IPS-NIHi7 (cell line): ENCODE measurements at regions not wholly inside any gene's neighbourhood (a gene's known extent, or its start where the extent isn't known, plus 50 kb on each side); places are given as distances from the start of the nearest gene placed in this dataset.
A peak's percentile ranks its signal among the peaks of the same experiment; 100 is the strongest.

ENCODE experiments used
- DNase-seq: peaks from one replicate; pipeline ENCODE4 v3.0.0; 2012; ENCODE audit warnings: mixed read lengths; ENCODE audit errors: extremely low spot score

DNA sequence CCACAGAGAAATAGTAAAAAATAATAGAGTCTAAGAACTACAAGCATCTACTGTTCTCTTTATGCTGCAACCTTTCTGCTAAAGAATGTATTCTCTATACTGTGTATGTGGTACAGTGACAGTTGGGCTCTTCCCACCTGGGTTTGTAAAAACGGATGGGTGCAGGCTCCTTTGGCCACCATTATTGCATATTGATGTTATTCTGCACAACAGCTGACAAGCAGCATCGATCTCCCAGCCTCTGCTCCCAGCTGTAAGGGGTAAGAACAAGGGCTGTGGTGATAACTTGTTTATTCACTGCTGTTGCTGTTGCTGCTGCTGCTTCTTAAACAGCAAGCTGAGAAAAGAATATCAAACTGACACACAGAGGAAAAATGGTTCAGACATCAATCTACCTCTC is 56.1 kb downstream of the KCNRG start:
- no peak for DNase-seq

DNA sequence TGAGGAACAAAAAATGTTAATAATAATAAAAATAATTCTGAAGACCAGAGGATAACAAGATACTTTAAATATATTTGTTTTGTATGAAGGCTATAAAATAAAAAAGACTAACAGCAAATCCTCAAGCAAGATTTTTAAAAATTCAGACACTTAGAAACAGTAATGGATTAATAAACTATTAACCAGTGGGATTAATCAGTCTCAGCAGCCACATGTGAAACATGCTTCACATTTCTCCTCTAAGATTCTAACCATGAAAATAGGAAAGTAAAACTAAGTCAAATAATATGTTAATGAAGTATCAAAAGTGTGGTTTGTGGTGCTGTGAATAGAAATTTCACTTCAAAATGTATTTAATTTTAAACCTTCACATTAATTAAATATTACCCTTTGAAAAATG is 57.4 kb downstream of the KCNRG start:
- DNase-seq = no peak

DNA sequence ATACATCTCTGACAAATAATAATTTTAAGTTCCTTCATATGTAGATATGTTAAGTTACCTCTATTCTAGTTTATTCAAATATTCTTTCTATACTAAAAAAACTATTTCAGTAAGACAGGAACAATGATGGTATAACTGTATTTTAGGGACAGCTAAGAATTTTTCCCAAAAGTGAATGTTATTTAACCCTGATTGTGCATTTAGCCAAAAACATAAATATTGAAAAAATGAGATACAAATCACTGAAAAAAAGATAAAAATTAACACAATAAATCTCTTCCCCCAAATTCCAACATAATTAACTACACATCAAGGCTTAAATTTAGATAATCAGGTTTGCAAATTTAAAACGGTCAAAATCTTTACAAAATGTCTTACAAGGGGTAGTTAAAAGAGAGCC is 58.1 kb downstream of the KCNRG start:
- no peak for DNase-seq

DNA sequence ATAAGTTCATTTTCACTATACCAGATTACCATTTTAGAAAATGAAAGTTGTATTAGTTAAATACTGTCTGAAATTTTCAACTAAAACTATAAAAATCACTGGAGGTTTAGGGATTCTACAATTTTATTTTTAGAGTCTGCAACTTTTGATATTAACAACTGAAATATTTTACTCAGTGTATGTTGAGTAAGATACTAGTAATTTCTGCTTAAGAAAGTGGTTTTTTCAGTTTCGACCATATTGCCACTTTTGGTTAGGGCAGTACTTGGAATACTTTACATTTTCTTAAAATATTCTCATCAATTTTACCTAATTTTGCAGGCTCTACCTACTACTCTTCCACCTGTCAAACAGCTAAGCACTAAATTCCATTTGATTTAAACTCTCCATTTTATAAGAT is 59.6 kb downstream of the KCNRG start:
- DNase-seq = no peak

DNA sequence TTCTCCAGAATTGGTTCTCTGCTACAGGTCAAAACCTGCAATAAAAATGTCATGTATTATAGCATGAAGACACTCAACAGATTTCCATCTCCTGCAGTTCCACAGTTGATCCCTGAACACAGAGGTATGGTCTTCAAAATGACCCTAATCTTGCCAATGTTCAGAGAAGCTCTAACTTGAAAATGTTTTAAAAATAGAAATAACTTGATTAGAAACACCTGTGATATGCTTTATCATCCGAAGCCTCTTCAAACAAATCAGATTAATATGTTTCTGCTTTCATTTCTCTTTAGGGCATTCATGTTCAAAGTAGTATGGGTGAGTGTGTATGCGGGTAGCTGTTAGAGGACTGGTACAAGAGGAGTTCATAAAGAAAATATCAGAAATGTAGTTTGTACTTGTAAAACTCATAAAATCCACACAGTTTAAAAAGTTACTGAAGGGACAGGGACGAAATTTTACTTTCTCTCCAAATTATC is 60.4 kb downstream of the KCNRG start:
- no peak for DNase-seq

DNA sequence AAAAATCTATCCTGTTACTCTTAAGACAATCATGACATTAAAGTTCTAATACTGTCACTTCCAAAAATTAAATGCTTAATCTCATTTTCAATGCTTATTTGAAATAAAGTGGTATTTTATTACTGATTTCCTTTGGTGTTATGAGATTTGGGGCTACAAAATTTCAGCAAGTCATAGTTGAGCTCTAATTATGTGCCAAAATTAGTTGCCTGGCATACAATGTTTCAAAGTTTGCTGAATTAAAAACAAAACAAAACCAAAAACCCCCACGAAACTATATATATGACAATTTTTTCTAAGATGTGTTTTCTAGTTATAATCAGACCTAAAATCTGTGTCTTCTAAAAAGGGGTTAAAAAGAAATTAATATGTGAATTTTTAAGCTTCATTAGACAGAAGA is 62.2 kb downstream of the KCNRG start:
- no peak for DNase-seq

DNA sequence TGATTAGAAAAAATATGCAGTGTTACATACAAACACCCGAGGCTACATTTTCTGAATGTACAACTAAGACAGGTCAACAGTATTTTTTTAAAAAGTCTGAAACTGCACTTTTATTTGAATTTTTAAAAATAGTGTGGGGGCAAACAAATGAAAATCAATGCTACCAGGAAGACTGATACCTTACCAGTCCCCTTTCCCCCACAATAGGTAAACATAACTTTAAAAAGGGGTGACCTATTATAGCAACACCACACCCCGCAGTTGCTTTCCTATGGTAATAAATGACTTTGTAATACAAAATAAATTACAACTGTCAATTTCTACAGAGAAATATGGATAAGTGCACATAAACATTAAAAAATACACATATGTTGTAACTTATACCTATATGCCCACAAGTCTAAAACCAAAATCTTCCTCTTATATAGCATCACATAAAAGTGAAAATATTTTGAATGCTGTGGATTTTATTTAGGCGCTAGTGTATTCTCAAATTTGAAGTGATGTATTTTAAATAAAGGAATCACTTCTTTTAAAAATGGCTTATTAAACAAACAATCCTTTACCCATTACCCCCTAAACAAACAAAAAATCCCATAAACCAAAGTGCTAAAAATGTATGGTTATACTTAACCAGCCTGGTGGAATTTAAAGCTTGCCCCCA is 63.1 kb downstream of the KCNRG start:
- no peak for DNase-seq

DNA sequence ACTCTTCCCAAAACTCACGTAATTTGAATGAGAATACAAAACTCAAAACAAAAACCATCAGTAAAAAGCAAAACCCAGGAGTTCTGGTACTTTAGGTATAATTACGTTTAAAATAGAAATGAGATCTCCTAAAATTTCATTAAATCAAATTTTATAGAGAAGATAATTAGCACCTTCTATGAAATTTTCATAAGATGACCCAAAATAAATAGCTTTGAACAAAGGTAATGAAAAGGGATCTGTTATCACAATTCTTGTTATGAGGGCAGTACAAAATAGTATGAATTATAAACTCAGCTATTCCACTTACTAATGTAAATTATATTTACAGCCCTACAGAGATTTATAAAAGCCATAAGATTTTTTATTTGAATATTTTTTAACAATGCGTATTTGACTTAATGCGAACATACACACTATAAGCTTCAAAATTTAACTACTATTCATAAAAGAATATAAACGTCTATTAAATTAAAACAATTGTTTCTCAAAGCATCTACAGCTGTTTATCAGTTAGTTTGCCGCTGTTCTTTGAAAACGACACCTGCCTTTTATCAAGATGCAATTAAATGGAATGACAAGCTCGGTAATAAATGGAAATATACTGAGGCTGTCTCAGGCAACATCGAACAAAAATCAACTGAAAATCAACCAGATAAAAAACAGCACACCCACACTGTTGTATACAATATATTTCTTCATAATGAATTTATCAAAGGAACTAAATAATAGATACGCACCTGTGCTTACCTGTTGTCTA is 63.8 kb downstream of the KCNRG start:
- no peak for DNase-seq

DNA sequence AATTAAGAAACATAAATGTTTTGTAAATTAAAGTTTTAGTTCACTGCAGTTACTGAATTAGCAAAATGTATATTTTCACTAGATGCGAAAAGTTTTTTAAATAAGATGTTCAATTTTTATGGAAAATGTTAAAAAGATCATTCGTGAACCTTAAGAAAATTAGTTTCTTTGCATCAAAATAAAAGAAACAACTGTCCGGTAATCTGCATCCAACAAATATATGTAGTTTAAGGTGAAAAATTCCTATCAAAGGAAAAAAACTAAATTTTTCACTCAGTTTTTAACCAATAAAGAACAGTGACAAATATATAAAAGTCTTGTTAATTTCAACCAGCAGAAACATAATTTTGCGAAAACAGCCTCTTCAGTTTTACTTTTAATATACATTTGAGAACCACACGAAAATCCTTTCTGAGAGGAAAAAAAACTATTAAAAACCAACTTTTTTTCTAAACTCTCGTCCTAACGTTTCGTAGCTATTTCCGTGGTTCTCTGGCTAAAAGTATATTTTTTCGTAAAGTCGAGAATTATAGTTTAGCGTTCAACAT is 64.5 kb downstream of the KCNRG start:
- DNase-seq = no peak

DNA sequence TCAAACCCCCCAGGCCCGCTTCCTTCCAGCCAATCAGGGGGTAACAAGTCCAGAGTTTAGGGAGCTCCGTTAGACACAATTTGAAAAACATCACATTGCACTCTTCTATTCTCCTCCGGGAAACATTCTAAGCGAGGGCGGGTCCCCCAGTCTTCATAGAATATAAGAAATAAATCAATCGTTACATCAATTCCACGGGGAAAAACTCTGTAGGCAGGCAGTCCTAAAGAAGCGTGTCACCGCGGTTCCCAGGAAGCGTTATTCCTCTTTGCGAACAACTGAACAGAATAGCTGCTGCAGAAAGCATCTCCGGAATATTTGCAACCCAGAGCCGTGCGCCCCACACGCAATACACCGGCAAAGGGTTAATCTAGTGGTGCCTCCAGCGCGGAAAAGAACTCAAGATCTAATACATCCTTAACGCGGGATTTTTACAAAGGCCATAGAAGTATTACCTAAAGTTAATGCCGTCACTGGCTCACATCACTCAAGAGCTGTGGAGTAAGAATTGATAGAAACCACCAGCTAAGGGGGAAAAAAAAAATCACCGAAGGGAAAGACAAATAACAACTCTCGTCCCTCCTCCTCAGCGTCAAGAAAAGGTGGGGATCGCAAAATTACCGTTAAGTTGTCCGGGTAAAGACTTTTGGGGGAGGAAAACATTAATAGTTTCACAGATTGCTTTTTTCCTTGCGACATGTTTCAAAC is 65.1 kb downstream of the KCNRG start:
- DNase-seq = peak; percentile 9

DNA sequence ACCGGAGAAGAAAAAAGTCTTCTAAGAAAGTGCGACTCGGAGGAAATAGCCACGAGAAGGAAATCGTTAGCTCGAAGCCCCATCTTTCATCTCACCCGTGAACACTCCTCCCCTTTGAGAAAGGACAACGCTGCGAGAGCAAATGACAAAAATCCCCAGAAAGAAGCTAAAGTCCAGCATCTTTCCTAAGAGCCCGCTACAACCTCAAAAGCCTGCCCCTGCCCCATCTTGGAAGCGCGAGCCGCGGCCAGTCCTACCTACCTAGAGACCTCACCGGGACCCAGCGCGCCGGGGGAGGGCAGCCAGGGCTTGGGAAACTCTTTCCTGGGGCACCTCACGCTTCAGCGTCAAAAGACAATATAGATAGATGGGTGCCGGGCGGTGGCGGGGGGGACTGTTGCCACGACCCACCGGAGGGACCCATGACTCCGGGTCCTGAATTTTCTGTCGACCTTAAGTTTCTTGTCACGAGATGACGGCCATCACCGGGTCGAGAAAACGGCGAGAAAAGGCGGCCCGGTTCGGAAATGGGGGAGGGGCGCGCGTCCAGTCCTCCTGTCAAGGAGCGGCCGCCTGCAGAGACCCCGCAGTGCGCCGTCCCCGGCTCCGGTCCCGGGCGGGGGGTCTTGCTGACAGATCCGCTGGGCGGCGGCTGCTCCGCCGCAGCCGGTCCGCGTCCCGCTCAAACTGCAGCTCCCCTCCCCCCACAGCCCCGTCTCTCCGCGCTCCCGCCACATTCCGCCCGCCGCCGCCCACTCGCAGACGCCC is 65.9 kb downstream of the KCNRG start:
- DNase-seq = peak; percentile 34

DNA sequence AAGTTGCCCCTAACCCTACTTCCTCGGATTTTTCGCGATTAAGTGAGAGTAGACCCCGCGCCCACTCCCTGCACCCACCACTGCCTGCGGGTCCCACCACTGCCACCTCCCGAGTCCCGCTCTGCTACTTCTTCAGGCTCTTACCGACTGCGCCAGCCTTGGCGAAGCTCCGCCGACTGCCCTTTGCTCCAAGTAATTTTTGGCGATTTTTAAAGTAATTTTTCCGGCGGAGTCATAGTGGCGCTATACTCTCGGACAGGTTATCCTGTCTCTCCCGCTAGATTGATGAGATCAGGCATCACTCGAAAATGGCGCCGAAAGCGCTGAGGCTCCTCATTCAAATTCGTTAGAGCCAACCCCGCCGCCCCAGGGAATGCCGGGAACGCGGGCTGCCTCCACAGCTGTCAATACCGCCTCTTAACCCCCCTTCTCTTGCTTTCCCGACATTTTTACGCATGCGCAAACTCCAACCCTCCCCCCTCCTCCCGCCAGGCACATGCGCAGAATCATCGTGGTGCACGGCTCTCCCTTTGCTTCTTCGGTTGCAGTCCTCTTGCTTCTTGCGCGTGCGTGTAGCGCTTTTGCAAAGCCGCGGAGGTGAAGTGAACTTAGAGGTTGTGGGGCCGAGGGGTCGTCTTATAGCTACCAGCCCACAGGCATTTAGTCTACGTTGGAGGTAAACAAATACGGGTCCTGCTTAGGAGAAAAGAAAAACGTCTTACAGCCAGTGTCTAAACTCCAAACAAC is 66.6 kb downstream of the KCNRG start:
- DNase-seq = peak; percentile 96

DNA sequence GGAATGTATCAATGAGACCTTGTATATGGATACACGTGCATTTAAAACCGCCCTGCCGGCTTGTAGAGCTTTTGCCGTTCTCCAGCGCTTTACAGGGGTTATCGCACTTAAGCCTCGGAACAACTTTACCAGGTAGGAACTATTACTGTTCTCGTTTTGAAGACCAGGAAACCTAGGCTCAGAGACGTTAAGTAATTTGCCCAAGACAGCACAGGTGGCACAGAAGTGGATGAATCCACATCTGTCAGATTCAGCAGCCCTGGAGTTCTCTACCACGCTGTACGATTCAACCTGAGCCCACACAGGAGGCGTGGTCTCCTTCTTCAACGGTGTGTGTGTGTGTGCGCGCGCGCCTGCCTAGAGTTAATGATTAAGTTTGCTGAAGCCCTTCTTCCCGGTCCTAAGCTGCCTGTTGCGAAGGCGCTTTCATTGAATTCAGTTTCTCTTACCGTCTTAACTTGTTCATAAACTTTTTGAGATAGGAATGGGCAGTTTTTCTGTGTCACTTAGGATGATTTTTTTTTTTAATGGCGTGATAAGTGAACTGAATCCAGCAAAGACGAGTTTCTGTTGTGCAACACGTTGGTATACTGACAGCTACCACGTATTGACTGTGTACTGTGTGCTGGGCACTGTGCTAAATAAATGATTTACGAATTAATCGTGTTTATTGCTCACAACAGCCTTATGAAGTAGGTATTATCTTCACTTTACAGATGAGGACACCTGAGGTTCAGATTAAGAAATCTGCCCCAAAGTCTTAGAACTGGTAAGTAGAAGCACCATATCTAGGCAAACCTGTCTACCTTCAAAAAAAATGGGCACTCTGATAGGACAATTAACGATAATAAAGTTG is 67.4 kb downstream of the KCNRG start:
- peak; percentile 59 for DNase-seq

DNA sequence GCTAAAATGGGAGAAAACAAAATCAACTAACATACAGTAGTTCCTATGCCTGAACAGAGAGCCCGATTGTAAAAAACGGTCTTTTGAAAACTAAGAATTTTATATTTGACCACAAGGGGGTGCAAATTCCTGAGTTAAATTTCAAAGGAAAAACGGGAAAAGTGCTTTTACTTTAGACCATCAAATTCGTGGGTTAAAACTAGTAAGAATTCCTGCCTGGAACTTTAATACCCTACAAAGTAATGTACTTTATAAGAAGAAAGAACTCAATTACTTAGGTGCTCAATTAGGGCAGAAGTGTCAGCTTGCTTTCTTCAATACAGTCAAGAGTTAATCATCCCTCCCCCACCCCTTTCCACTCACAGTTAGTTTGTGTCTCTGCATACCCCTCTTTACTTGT is 69.8 kb downstream of the KCNRG start:
- DNase-seq = peak; percentile 14

DNA sequence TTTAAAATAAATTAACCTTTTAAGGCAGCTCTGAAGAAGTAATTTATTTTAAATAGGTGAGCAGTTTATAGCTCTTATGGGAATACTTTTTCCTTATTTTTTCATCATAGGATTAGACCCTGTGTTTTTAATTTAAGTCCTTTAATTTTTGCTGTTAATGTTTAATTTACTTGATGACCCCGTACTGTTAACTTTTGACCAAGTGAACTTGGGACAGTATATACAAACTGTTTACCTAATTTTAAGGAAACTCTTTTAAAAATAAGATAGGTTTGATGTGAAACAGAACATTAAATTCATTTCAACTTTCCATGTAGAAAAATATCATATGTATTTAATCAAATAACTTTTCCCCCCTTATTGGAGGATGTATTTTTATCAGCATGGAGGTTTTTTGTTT is 74.4 kb downstream of the KCNRG start:
- DNase-seq = no peak

DNA sequence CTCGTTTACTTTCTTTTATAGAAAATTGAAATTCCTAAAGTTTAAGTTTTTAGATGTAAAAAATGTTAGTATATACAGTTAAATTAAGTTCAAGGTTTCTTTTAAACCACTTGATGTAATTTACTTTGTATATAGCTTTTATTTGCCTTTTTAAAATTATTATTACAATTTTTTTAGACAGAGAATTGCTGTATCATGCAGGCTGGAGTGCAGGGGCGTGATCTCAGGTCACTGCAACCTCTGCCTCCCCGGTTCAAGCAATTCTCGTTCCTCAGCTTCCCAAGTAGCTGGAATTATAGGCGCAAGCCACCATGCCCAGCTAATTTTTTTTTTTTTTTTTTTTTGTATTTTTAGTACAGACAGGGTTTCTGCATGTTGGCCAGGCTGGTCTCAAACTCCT is 75.0 kb downstream of the KCNRG start:
- no peak for DNase-seq

DNA sequence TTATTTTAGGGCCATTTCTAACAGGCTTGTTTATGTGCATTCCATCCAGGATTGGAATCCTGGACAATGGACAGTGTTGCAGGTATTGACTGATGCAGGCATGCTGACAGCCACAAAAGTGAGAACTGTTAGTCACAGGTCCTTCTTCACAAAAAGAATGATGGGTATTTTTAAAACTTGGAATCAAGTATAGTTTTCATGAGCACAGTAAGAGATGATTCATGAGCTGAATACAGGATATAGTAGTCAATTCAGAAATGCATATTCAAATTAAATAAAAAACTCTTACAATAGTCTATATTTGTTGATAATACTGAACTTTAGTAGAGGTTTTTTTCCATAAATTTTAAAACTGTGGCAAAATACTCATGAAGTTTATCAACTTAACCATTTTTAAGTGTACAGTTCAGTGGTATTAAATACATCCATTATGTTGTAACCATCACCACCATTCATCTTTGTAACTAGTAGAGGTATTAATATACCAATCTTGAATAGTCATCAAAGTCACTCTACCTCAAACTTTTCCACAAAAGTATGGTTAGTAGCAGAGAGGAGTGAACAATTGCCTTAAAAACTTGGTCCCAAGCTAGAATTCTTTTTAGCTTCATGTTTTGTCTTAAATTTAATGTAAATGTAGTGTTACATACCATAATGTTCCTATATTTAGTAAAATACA is 79.5 kb downstream of the KCNRG start:
- no peak for DNase-seq

DNA sequence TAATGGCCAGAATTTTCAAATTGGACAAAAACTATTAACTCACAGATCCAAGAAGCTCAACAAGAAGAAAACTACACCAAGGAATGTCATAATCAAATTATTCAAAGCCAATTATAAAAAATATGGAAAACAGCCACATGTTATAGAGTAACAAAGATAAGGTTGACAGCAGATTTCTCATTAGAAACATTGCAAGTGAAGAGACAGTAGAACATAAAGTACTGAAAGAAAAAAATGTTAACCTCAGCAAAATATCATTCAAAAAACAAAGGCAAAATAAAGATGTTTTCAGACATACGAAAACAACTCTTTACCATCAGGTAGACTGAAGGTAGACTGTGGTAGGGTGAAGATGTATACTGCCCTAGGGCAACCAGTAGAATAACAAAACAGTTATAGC is 83.4 kb downstream of the KCNRG start:
- no peak for DNase-seq

DNA sequence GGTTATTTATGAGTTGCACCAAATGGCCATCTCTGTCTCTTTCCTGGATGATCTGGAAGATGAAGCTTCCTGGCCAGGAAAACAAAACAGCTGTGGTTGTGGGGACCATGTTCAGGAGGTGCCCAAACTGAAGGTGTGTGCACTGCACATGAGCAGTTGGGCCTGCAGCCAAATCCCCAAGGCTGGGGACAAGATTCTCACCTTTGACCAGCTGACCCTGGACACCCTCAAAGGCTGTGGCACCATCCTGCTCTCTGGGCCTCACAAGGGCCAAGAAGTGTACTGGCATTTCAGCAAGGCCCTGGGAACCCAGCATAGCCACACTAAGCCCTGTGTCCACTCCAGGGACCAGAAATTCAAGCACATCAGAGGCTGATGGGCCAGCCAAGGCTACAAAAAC is 84.2 kb downstream of the KCNRG start:
- no peak for DNase-seq

DNA sequence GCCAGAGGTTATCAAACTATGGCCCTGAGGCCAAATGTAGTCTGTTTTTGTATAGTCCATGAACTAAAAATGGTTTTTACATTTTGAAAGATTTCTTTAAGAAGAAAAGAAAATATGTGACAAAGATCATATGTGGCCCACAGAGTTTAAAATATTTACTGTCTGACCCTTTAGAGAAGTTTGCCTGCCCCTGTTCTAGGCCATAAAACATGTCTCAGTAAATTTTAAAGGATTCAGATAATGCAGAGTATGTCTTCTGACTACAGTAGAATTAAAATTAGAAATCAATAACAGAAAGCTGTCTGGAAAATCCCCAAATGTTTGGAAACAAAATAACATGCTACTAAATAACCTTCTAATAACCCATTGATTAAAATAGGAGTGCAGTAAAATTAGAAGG is 86.3 kb downstream of the KCNRG start:
- no peak for DNase-seq
